ENCODE measurements at regions not wholly inside any gene's neighbourhood (a gene's known extent, or its start where the extent isn't known, plus 50 kb on each side); places are given as distances from the start of the nearest gene placed in this dataset.

GRCh38 chr7:25614415-25614814 lies 386.1 kb upstream of the NPVF start:
- TF ChIP-seq ZBTB33 (IDR thresholded peaks at IDR 0.05; ENCODE audit: extremely low read depth, insufficient replicate concordance, low read length) (no peak), REST (IDR thresholded peaks at IDR 0.05; ENCODE audit: low read depth) (no peak), CTCF (IDR thresholded peaks at IDR 0.05 in 2 of 3, conservative IDR thresholded peaks at IDR 0.05 in 1 of 3; ENCODE audit: borderline replicate concordance in 1 of 3, insufficient read depth in 1 of 3, low read depth in 2 of 3, low read length in 2 of 3) (no peak), SP1 (IDR thresholded peaks at IDR 0.05; ENCODE audit: low read depth) (no peak), EZH2 (IDR thresholded peaks at IDR 0.05) (no peak), POLR2AphosphoS5 (IDR thresholded peaks at IDR 0.05; ENCODE audit: low read depth, low read length) (no peak), RAD21 (IDR thresholded peaks at IDR 0.05; ENCODE audit: low read depth) (no peak), EGR1 (IDR thresholded peaks at IDR 0.05; ENCODE audit: low read depth) (no peak), ZFX (IDR thresholded peaks at IDR 0.05) (no peak), POLR2A (IDR thresholded peaks at IDR 0.05; ENCODE audit: borderline replicate concordance, extremely low read depth, insufficient read depth, insufficient read length) (no peak), FOSL1 (IDR thresholded peaks at IDR 0.05; ENCODE audit: low read depth) (no peak), TCF7L2 (IDR thresholded peaks at IDR 0.05; ENCODE audit: borderline replicate concordance, extremely low read depth, insufficient read depth, insufficient read length) (no peak)

Measured in HCT116 (cell line).